PFSK-1 (cell line): ENCODE measurements at regions not wholly inside any gene's neighbourhood (a gene's known extent, or its start where the extent isn't known, plus 50 kb on each side); places are given as distances from the start of the nearest gene placed in this dataset.

Experiments used
- FOXP2 ChIP-seq: optimal IDR thresholded peaks from 2 replicates; pipeline ENCODE3; 2011; ENCODE audit warnings: borderline replicate concordance, control low read depth, inconsistent platforms; ENCODE audit not compliant: insufficient read depth; ENCODE audit errors: extremely low read length, extremely low read depth
- POLR2AphosphoS5 ChIP-seq: IDR thresholded peaks from 2 replicates; pipeline ENCODE4 v1.6.1; 2012; ENCODE audit warnings: low read depth, mild to moderate bottlenecking, control low read depth, low read length, moderate library complexity
- SIN3A ChIP-seq: IDR thresholded peaks from 2 replicates; pipeline ENCODE4 v1.6.1; 2012; ENCODE audit warnings: mild to moderate bottlenecking, low read length, moderate library complexity, borderline replicate concordance; ENCODE audit not compliant: insufficient read depth
- TAF1 ChIP-seq: IDR thresholded peaks from 2 replicates; pipeline ENCODE4 v1.6.1; 2012; ENCODE audit warnings: low read length, control low read depth, borderline replicate concordance; ENCODE audit not compliant: insufficient read depth
- TF ChIP-seq, protein P1 (sequence below), 2 experiments: IDR thresholded peaks; 2 replicates each; pipeline versions ENCODE4 v1.6.1 to v1.8.0; 2011 to 2012; ENCODE audit warnings: low read depth in 2 of 2, low read length in 2 of 2, control low read depth in 1 of 2, inconsistent platforms in 1 of 2, mild to moderate bottlenecking in 1 of 2, moderate library complexity in 1 of 2; ENCODE audit not compliant: insufficient read depth in 1 of 2

GRCh38 chr9:108544866-108545265 lies 310.9 kb downstream of the ACTL7B start:
- TF ChIP-seq, protein P1, sequence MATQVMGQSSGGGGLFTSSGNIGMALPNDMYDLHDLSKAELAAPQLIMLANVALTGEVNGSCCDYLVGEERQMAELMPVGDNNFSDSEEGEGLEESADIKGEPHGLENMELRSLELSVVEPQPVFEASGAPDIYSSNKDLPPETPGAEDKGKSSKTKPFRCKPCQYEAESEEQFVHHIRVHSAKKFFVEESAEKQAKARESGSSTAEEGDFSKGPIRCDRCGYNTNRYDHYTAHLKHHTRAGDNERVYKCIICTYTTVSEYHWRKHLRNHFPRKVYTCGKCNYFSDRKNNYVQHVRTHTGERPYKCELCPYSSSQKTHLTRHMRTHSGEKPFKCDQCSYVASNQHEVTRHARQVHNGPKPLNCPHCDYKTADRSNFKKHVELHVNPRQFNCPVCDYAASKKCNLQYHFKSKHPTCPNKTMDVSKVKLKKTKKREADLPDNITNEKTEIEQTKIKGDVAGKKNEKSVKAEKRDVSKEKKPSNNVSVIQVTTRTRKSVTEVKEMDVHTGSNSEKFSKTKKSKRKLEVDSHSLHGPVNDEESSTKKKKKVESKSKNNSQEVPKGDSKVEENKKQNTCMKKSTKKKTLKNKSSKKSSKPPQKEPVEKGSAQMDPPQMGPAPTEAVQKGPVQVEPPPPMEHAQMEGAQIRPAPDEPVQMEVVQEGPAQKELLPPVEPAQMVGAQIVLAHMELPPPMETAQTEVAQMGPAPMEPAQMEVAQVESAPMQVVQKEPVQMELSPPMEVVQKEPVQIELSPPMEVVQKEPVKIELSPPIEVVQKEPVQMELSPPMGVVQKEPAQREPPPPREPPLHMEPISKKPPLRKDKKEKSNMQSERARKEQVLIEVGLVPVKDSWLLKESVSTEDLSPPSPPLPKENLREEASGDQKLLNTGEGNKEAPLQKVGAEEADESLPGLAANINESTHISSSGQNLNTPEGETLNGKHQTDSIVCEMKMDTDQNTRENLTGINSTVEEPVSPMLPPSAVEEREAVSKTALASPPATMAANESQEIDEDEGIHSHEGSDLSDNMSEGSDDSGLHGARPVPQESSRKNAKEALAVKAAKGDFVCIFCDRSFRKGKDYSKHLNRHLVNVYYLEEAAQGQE (IDR thresholded peaks at IDR 0.05; ENCODE audit: insufficient read depth in 1 of 2, low read depth in 2 of 2, low read length in 2 of 2), result no peak
- TF ChIP-seq SIN3A (no peak), FOXP2 (no peak), POLR2AphosphoS5 (no peak), TAF1 (no peak)

GRCh38 chr9:108543251-108543778 lies 312.5 kb downstream of the ACTL7B start:
- TF ChIP-seq FOXP2 (no peak), TAF1 (no peak), SIN3A (no peak), POLR2AphosphoS5 (no peak)
- TF ChIP-seq, protein P1 (IDR thresholded peaks at IDR 0.05; ENCODE audit: insufficient read depth in 1 of 2, low read depth in 2 of 2, low read length in 2 of 2), result no peak

GRCh38 chr9:108537756-108538155 lies 318.0 kb downstream of the ACTL7B start:
- TF ChIP-seq FOXP2 (no peak), SIN3A (no peak), POLR2AphosphoS5 (no peak), TAF1 (no peak)
- TF ChIP-seq, protein P1 (IDR thresholded peaks at IDR 0.05; ENCODE audit: insufficient read depth in 1 of 2, low read depth in 2 of 2, low read length in 2 of 2), result no peak

DNA sequence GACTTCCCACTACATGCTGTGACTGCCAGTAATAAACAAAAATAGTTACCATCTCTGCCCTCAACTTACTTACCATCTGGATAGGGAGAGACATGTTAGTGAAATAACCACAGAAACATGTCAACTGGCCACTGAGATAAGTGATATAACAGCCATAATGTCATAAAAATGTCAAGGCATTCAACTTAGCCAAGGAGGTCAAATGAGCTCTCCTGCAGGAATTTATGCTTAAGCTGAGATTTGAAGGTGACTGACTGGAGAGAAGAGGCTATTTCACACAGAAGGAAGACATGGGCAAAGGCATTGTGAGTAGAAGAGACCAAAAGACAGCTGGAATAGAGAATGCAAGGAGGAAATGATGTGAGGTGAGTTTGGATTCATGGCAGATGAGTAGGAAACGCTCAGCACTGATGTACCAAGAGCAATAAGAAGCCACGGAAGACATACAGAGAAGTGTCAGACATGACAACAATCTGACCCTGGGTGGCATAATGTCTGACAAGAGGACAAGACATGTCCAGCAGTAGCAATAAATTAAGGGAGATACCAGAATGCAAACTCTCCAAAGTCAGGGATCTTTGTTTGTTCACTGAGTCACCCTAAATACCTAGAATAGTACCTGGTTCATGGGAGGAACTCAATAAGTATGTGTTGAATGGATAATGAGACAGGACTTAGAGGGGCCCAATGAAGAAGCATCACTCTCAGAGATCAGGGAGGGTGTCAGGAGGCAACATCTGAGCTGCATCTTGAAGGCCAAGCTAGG lies 318.8 kb downstream of the ACTL7B start:
- TF ChIP-seq FOXP2 (no peak), SIN3A (no peak), POLR2AphosphoS5 (no peak), TAF1 (no peak)
- TF ChIP-seq, protein P1 (IDR thresholded peaks at IDR 0.05; ENCODE audit: insufficient read depth in 1 of 2, low read depth in 2 of 2, low read length in 2 of 2), result no peak
